RWPE1 (cell line): ENCODE measurements at regions not wholly inside any gene's neighbourhood (a gene's known extent, or its start where the extent isn't known, plus 50 kb on each side); places are given as distances from the start of the nearest gene placed in this dataset.

Experiments
- CTCF ChIA-PET: fragments of 350-600 bp; sonication (Branson Sonifier 250); formaldehyde crosslinking; extraction: SDS; loops from one replicate; lab custom pipeline; 2021; lab: Yijun Ruan, JAX
- POLR2A ChIA-PET: fragments of 400-600 bp; formaldehyde crosslinking; extraction: SDS; loops from one replicate; lab custom pipeline; 2020; ENCODE audit warnings: antibody characterized with exemption; ENCODE audit not compliant: low non-redundant PET; lab: Yijun Ruan, JAX
- DNase-seq: peaks from one replicate; pipeline ENCODE4 v3.0.0; 2012; ENCODE audit warnings: low spot score
- H3K27ac ChIP-seq: fragments of 450-650 bp; 2 replicates; pipeline ENCODE4 v1.5.1; 2017
- CTCF ChIP-seq: fragments of 450-650 bp; conservative IDR thresholded peaks from 2 replicates; pipeline ENCODE4 v1.5.1; 2017; ENCODE audit warnings: low read depth, mild to moderate bottlenecking

- ChIA-PET POLR2A (no interaction called here), CTCF (no interaction called here)
- no peak for DNase-seq
- H3K27ac ChIP-seq, result no peak overlapping the region
- no peak for TF ChIP-seq CTCF
Measured at GRCh38 chr11:119972281-119972680, 165.6 kb downstream of the TRIM29 start.

GRCh38 chr11:119970555-119971304, 167.2 kb downstream of the TRIM29 start:
- ChIA-PET POLR2A (no interaction called here), CTCF (interaction anchor here (0.9 kb wide), 1 partner anchor 11 kb away, joined by 3 read pairs; no protein-coding TSS in a partner anchor)
- no peak overlapping the region for H3K27ac ChIP-seq
- no peak for DNase-seq
- TF ChIP-seq CTCF, result no peak

- POLR2A ChIA-PET, result no interaction called here
Measured at GRCh38 chr11:119964136-119965025, 173.5 kb downstream of the TRIM29 start.

GRCh38 chr11:119957951-119958350, 180.0 kb downstream of the TRIM29 start:
- no peak for TF ChIP-seq CTCF

More at GRCh38 chr11:119964136-119965025, 173.5 kb downstream of the TRIM29 start:
- CTCF ChIA-PET, result interaction anchor here (0.6 kb wide), 1 partner anchor 33 kb away, joined by 4 read pairs; no protein-coding TSS in a partner anchor
- no peak for TF ChIP-seq CTCF
- H3K27ac ChIP-seq, result no peak overlapping the region
- no peak for DNase-seq

GRCh38 chr11:119952441-119952840, 185.5 kb downstream of the TRIM29 start:
- no peak for TF ChIP-seq CTCF
- ChIA-PET CTCF (interaction anchor here (0.6 to 0.7 kb wide), 2 partner anchors 12 to 341 kb away, joined by 3 to 4 read pairs; no protein-coding TSS in a partner anchor), POLR2A (no interaction called here)
- no peak for DNase-seq
- no peak overlapping the region for H3K27ac ChIP-seq

More at GRCh38 chr11:119957951-119958350, 180.0 kb downstream of the TRIM29 start:
- ChIA-PET CTCF (interaction anchor here (0.6 kb wide), 1 partner anchor 425 kb away, joined by 3 read pairs; no protein-coding TSS in a partner anchor), POLR2A (no interaction called here)
- H3K27ac ChIP-seq, result no peak overlapping the region
- DNase-seq, result no peak

GRCh38 chr11:119943298-119943655, 194.6 kb downstream of the TRIM29 start:
- TF ChIP-seq CTCF, result no peak
- H3K27ac ChIP-seq, result no peak overlapping the region
- ChIA-PET POLR2A (no interaction called here), CTCF (no interaction called here)
- DNase-seq, result no peak
